OCI-LY7 (cell line): ENCODE measurements at regions not wholly inside any gene's neighbourhood (a gene's known extent, or its start where the extent isn't known, plus 50 kb on each side); places are given as distances from the start of the nearest gene placed in this dataset.

Experiments used
- BruUV-seq: library from RNA; stranded (reverse); fragments of 400-500 nt; replicated peaks from 2 replicates; lab custom pipeline; 2021; lab: Mats Ljungman, UMichigan
- CTCF ChIA-PET: fragments of 300-600 bp; sonication (Branson Sonifier 250); formaldehyde crosslinking; loops from one replicate; lab custom pipeline; 2022; ENCODE audit warnings: antibody characterized with exemption; ENCODE audit not compliant: unreplicated experiment; lab: Charles Lee
- POLR2A ChIA-PET: fragments of 300-600 bp; sonication (Branson Sonifier 250); formaldehyde crosslinking; loops from one replicate; lab custom pipeline; 2022; ENCODE audit warnings: antibody characterized with exemption; lab: Charles Lee
- DNase-seq: peaks from one replicate; pipeline ENCODE4 v3.0.0-alpha.2; 2015; ENCODE audit warnings: low spot score
- H2AFZ ChIP-seq: fragments of 200-600 bp; sonication (generic), shearing (Covaris generic); 2 replicates; pipeline ENCODE4 v1.6.1; 2014; ENCODE audit warnings: mild to moderate bottlenecking, antibody characterized with exemption, low read length, moderate library complexity
- H3K27ac ChIP-seq: fragments of 200-600 bp; sonication (generic); 2 replicates; pipeline ENCODE4 v1.5.1; 2014; ENCODE audit warnings: mixed run types, low read depth, mild to moderate bottlenecking, moderate library complexity, low read length, inconsistent platforms; ENCODE audit not compliant: poor library complexity, severe bottlenecking
- H3K36me3 ChIP-seq: fragments of 200-600 bp; sonication (generic); 2 replicates; pipeline ENCODE4 v1.6.1; 2014; ENCODE audit warnings: mild to moderate bottlenecking, antibody characterized with exemption, low read length, moderate library complexity, mixed read lengths; ENCODE audit not compliant: insufficient read depth
- H3K4me1 ChIP-seq: fragments of 200-600 bp; sonication (generic); 2 replicates; pipeline ENCODE4 v1.5.1; 2014; ENCODE audit warnings: mild to moderate bottlenecking, low read length; ENCODE audit not compliant: insufficient read depth, poor library complexity, severe bottlenecking
- H3K4me2 ChIP-seq: fragments of 200-600 bp; sonication (generic); 2 replicates; pipeline ENCODE4 v1.6.1; 2014; ENCODE audit warnings: mild to moderate bottlenecking, low read length
- H3K4me3 ChIP-seq: fragments of 200-600 bp; sonication (generic); 2 replicates; pipeline ENCODE4 v1.5.1; 2014; ENCODE audit warnings: mild to moderate bottlenecking, low read depth, low read length; ENCODE audit not compliant: poor library complexity, severe bottlenecking
- H3K79me2 ChIP-seq: fragments of 200-600 bp; sonication (generic); 2 replicates; pipeline ENCODE4 v1.6.1; 2016; ENCODE audit warnings: low read depth, mild to moderate bottlenecking, low read length, moderate library complexity, mixed read lengths; ENCODE audit not compliant: insufficient read depth
- H3K9me2 ChIP-seq: fragments of 200-600 bp; sonication (generic); 2 replicates; pipeline ENCODE4 v1.6.1; 2016; ENCODE audit warnings: mild to moderate bottlenecking, low read length, mixed read lengths; ENCODE audit not compliant: insufficient read depth
- H3K9me3 ChIP-seq: fragments of 200-600 bp; sonication (generic); 2 replicates; pipeline ENCODE4 v1.6.1; 2014; ENCODE audit warnings: mild to moderate bottlenecking, mixed run types, low read length, mixed read lengths
- H4K20me1 ChIP-seq: fragments of 200-600 bp; sonication (generic); 2 replicates; pipeline ENCODE4 v1.6.1; 2014; ENCODE audit warnings: mild to moderate bottlenecking, antibody characterized with exemption, low read length, moderate library complexity, mixed read lengths; ENCODE audit not compliant: insufficient read depth
- CTCF ChIP-seq: fragments of 200-600 bp; sonication (generic); conservative IDR thresholded peaks from 2 replicates; pipeline ENCODE4 v1.5.1; 2014; ENCODE audit warnings: mild to moderate bottlenecking, antibody characterized with exemption, low read length, moderate library complexity, mixed read lengths
- EZH2phosphoT487 ChIP-seq: fragments of 200-600 bp; sonication (generic); IDR thresholded peaks from 2 replicates; pipeline ENCODE4 v1.6.1; 2018; ENCODE audit warnings: low read depth, borderline replicate concordance, mild to moderate bottlenecking, mixed run types, antibody characterized with exemption, low read length, moderate library complexity, mixed read lengths
- intact Hi-C: fragments of 100-400 bp; cut with micrococcal nuclease; formaldehyde crosslinking; loops from one replicate; pipeline ENCODE4 v1.10.0; 2022; ENCODE audit not compliant: unreplicated experiment

- TF ChIP-seq EZH2phosphoT487 (no peak), CTCF (no peak)
- no TSS peak for BruUV-seq
- Histone ChIP-seq H3K9me3 (no peaks in the 10 kb centered on the region), H3K36me3 (no peaks in the 10 kb centered on the region), H3K27ac (no peak overlapping the region), H2AFZ (no peak overlapping the region), H4K20me1 (no peaks in the 10 kb centered on the region), H3K4me2 (no peak overlapping the region), H3K79me2 (no peaks in the 10 kb centered on the region), H3K4me1 (no peaks in the 10 kb centered on the region), H3K4me3 (no peak overlapping the region), H3K9me2 (no peaks in the 10 kb centered on the region)
- intact Hi-C loops, result no loop called here
- DNase-seq, result no peak
- ChIA-PET POLR2A (interaction anchor here (0.7 to 1.3 kb wide), 3 partner anchors 9 to 430 kb away, joined by 3 to 4 read pairs (median 3); no protein-coding TSS in a partner anchor), CTCF (no interaction called here)
These were observed 90.2 kb upstream of the DNAJC10 start for GRCh38 chr2:182625814-182626213.

- no peak for DNase-seq
- Histone ChIP-seq H3K9me2 (no peaks in the 10 kb centered on the region), H2AFZ (no peak overlapping the region), H3K36me3 (no peaks in the 10 kb centered on the region), H4K20me1 (no peaks in the 10 kb centered on the region), H3K27ac (no peak overlapping the region), H3K4me3 (no peak overlapping the region), H3K9me3 (no peaks in the 10 kb centered on the region), H3K79me2 (no peaks in the 10 kb centered on the region), H3K4me2 (no peak overlapping the region), H3K4me1 (no peaks in the 10 kb centered on the region)
- TF ChIP-seq CTCF (no peak), EZH2phosphoT487 (no peak)
- POLR2A ChIA-PET, result no interaction called here
- BruUV-seq, result no TSS peak
- intact Hi-C loops, result no loop called here
- CTCF ChIA-PET, result interaction anchor here (0.6 kb wide), 1 partner anchor 39 kb away, joined by 5 read pairs; no protein-coding TSS in a partner anchor
These were observed 87.1 kb upstream of the DNAJC10 start for GRCh38 chr2:182628916-182629315.

- Histone ChIP-seq H3K4me1 (no peaks in the 10 kb centered on the region), H4K20me1 (no peaks in the 10 kb centered on the region), H3K4me2 (no peak overlapping the region), H3K9me2 (no peaks in the 10 kb centered on the region), H2AFZ (no peak overlapping the region), H3K27ac (no peak overlapping the region), H3K79me2 (no peaks in the 10 kb centered on the region), H3K36me3 (no peaks in the 10 kb centered on the region), H3K9me3 (no peaks in the 10 kb centered on the region), H3K4me3 (no peak overlapping the region)
- CTCF ChIA-PET, result no interaction called here
- POLR2A ChIA-PET, result interaction anchor here (0.7 kb wide), 1 partner anchor 14 kb away, joined by 3 read pairs; no protein-coding TSS in a partner anchor
- BruUV-seq, result no TSS peak
- intact Hi-C loops, result no loop called here
- TF ChIP-seq EZH2phosphoT487 (no peak), CTCF (no peak)
- DNase-seq, result no peak
These were observed 85.8 kb upstream of the DNAJC10 start for GRCh38 chr2:182630207-182630606.
